ENCODE measurements at regions not wholly inside any gene's neighbourhood (a gene's known extent, or its start where the extent isn't known, plus 50 kb on each side); places are given as distances from the start of the nearest gene placed in this dataset.

DNA sequence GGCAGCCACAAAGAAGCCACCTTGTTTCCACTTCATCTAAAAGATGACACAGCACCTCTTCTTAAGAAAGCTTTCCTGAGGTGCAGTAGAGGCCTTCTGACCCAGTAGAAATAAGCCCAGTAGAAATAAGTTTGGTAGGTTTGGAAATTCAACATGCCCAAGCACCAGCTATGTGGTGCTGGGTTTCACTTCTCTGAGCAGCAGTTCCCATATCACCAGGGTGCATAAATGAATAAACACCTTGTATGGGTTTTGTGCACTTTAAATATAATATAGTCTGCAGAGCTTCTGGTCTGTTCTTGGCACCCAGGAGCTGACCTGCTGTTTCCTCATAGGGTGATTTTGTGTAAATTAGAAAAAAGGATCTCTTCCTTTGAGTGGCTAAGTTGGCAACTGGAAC, 492.4 kb upstream of the SORCS1 start:
- TF ChIP-seq MAX (IDR thresholded peaks at IDR 0.05): no peak
- TF ChIP-seq, protein P1, sequence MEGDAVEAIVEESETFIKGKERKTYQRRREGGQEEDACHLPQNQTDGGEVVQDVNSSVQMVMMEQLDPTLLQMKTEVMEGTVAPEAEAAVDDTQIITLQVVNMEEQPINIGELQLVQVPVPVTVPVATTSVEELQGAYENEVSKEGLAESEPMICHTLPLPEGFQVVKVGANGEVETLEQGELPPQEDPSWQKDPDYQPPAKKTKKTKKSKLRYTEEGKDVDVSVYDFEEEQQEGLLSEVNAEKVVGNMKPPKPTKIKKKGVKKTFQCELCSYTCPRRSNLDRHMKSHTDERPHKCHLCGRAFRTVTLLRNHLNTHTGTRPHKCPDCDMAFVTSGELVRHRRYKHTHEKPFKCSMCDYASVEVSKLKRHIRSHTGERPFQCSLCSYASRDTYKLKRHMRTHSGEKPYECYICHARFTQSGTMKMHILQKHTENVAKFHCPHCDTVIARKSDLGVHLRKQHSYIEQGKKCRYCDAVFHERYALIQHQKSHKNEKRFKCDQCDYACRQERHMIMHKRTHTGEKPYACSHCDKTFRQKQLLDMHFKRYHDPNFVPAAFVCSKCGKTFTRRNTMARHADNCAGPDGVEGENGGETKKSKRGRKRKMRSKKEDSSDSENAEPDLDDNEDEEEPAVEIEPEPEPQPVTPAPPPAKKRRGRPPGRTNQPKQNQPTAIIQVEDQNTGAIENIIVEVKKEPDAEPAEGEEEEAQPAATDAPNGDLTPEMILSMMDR (IDR thresholded peaks at IDR 0.05; ENCODE audit: control extremely low read depth in 1 of 3, insufficient read depth in 1 of 3, low read depth in 1 of 3, low read length in 3 of 3): no peak
- no peak for TF ChIP-seq TEAD4 (IDR thresholded peaks at IDR 0.05; ENCODE audit: low read depth, low read length)
- no peak for TF ChIP-seq POLR2A (IDR thresholded peaks at IDR 0.05; ENCODE audit: control extremely low read depth in 1 of 2, low read depth in 2 of 2, low read length in 2 of 2)
- TF ChIP-seq SAP30 (IDR thresholded peaks at IDR 0.05; ENCODE audit: insufficient read depth, insufficient replicate concordance, low read length): no peak
- TF ChIP-seq CBX8 (IDR thresholded peaks at IDR 0.05; ENCODE audit: borderline replicate concordance, low read depth, low read length): no peak
